ENCODE measurements at regions not wholly inside any gene's neighbourhood (a gene's known extent, or its start where the extent isn't known, plus 50 kb on each side); places are given as distances from the start of the nearest gene placed in this dataset.

DNA sequence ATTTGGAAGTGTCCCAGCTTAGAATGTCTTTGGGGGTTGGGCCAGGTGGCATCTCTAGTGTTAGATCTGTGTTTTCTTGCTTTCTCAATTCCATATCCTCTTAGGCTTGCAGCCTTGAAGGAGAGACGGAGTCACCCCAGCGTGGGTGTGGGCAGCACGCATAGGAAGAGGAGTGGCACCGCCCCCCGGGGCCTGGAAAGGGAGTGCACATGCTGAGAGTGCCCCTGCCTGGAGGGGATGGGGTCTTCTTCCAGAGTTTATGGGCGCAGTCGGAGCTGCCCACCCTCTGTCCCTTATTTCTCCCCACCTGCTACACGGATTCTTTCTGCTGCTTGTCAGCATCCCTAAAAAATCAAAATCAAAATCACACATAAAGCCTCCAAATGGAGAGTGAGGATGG lies 309.7 kb downstream of the QKI start:
- TF ChIP-seq, protein P1, sequence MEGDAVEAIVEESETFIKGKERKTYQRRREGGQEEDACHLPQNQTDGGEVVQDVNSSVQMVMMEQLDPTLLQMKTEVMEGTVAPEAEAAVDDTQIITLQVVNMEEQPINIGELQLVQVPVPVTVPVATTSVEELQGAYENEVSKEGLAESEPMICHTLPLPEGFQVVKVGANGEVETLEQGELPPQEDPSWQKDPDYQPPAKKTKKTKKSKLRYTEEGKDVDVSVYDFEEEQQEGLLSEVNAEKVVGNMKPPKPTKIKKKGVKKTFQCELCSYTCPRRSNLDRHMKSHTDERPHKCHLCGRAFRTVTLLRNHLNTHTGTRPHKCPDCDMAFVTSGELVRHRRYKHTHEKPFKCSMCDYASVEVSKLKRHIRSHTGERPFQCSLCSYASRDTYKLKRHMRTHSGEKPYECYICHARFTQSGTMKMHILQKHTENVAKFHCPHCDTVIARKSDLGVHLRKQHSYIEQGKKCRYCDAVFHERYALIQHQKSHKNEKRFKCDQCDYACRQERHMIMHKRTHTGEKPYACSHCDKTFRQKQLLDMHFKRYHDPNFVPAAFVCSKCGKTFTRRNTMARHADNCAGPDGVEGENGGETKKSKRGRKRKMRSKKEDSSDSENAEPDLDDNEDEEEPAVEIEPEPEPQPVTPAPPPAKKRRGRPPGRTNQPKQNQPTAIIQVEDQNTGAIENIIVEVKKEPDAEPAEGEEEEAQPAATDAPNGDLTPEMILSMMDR (IDR thresholded peaks at IDR 0.05; ENCODE audit: insufficient read depth, low read length, poor library complexity, severe bottlenecking) = no peak
- TF ChIP-seq EZH2phosphoT487 (conservative IDR thresholded peaks at IDR 0.05; ENCODE audit: low read length) = no peak
